ENCODE measurements at regions not wholly inside any gene's neighbourhood (a gene's known extent, or its start where the extent isn't known, plus 50 kb on each side); places are given as distances from the start of the nearest gene placed in this dataset.

DNA sequence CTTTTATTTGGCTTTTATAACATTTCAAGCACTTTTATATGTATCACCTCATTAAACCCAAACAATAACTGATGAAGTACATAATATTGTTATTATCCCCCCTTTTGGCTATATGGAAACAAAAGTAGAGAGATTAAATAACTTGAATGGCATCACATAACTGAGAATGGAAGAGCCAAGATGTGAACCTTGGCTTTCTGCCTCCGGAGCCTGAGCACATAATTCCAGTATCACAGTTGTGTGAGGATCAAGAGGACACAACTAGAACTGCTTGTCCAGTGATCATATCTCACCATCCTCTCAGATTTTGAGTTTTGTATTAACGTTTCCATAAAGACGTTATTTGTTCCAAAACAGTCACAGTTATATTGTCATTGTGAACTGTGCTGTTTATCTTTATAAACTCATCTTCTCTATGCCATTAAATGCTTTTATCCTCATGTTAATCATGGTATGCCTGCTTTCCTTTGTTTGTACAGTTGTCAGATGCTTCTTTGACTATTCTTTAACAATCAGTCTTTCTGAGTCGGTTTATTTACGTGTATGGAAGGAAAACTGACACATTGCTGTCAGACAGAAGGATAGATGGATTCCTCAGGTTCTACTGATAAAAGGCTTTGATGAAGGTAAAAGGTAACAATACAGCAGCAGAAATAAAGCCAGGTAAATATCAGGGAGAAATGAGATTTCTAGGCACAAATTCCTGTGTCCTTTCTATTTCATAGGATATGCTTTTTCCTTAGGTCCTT is 92.0 kb upstream of the FAM13C start:
- H3K9ac ChIP-seq (ENCODE audit: low read length): no peak overlapping the region
- no peak overlapping the region for H3K27ac ChIP-seq (ENCODE audit: low read depth, low read length, poor library complexity, severe bottlenecking)
- no peaks in the 10 kb centered on the region for H3K79me2 ChIP-seq (ENCODE audit: insufficient read depth, low read length)
- H4K20me1 ChIP-seq (ENCODE audit: insufficient read depth, low read length): no peaks in the 10 kb centered on the region
- no peaks in the 10 kb centered on the region for H3K27me3 ChIP-seq (ENCODE audit: insufficient read depth, low read length)
- no peak overlapping the region for H2AFZ ChIP-seq (ENCODE audit: low read length)
- H3K4me1 ChIP-seq (ENCODE audit: insufficient read depth, low read length, severe bottlenecking): no peaks in the 10 kb centered on the region
- no peaks in the 10 kb centered on the region for H3K9me3 ChIP-seq (ENCODE audit: low read length)
- no peak overlapping the region for H3K4me2 ChIP-seq (ENCODE audit: low read length)
- no peaks in the 10 kb centered on the region for H3K36me3 ChIP-seq (ENCODE audit: insufficient read depth, low read length)
- TF ChIP-seq EZH2 (IDR thresholded peaks at IDR 0.05; ENCODE audit: borderline replicate concordance, low read length): no peak
- TF ChIP-seq, protein P1, sequence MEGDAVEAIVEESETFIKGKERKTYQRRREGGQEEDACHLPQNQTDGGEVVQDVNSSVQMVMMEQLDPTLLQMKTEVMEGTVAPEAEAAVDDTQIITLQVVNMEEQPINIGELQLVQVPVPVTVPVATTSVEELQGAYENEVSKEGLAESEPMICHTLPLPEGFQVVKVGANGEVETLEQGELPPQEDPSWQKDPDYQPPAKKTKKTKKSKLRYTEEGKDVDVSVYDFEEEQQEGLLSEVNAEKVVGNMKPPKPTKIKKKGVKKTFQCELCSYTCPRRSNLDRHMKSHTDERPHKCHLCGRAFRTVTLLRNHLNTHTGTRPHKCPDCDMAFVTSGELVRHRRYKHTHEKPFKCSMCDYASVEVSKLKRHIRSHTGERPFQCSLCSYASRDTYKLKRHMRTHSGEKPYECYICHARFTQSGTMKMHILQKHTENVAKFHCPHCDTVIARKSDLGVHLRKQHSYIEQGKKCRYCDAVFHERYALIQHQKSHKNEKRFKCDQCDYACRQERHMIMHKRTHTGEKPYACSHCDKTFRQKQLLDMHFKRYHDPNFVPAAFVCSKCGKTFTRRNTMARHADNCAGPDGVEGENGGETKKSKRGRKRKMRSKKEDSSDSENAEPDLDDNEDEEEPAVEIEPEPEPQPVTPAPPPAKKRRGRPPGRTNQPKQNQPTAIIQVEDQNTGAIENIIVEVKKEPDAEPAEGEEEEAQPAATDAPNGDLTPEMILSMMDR (IDR thresholded peaks at IDR 0.05; ENCODE audit: low read length): no peak
- no peak overlapping the region for H3K4me3 ChIP-seq (ENCODE audit: low read depth, low read length, poor library complexity, severe bottlenecking)
- H3F3A ChIP-seq (ENCODE audit: insufficient read depth, low read length): no peaks in the 10 kb centered on the region
- H3K9me2 ChIP-seq (ENCODE audit: low read depth, low read length): no peaks in the 10 kb centered on the region

DNA sequence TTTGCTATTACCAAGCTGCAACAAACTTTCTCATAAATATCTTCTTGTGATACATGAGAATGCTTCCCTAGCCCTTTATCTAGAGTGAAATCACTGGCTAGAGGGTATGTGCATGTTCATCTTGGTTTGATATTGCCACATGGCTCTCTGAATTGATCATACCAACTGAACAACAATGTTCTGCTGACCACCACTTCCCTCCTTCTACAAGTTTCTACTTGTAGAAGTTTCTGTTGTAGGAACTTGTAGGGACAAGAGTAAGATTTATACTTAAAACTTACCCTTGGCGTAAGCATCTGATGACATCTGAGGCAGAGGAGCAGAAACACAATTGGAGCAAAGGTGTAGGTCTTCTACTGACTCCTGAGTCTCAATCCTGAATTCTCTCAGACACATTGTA is 86.3 kb upstream of the FAM13C start:
- Histone ChIP-seq H3K27ac (ENCODE audit: low read depth, low read length, poor library complexity, severe bottlenecking) (no peak overlapping the region), H3K9me2 (ENCODE audit: low read depth, low read length) (no peaks in the 10 kb centered on the region), H3K9me3 (ENCODE audit: low read length) (no peaks in the 10 kb centered on the region), H3K4me3 (ENCODE audit: low read depth, low read length, poor library complexity, severe bottlenecking) (no peak overlapping the region), H3K4me1 (ENCODE audit: insufficient read depth, low read length, severe bottlenecking) (no peaks in the 10 kb centered on the region), H3K79me2 (ENCODE audit: insufficient read depth, low read length) (no peaks in the 10 kb centered on the region), H3K4me2 (ENCODE audit: low read length) (no peak overlapping the region), H3F3A (ENCODE audit: insufficient read depth, low read length) (no peaks in the 10 kb centered on the region), H3K27me3 (ENCODE audit: insufficient read depth, low read length) (no peaks in the 10 kb centered on the region), H3K9ac (ENCODE audit: low read length) (no peak overlapping the region), H2AFZ (ENCODE audit: low read length) (no peak overlapping the region), H3K36me3 (ENCODE audit: insufficient read depth, low read length) (no peaks in the 10 kb centered on the region), H4K20me1 (ENCODE audit: insufficient read depth, low read length) (no peaks in the 10 kb centered on the region)
- TF ChIP-seq, protein P1 (IDR thresholded peaks at IDR 0.05; ENCODE audit: low read length): no peak
- no peak for TF ChIP-seq EZH2 (IDR thresholded peaks at IDR 0.05; ENCODE audit: borderline replicate concordance, low read length)

DNA sequence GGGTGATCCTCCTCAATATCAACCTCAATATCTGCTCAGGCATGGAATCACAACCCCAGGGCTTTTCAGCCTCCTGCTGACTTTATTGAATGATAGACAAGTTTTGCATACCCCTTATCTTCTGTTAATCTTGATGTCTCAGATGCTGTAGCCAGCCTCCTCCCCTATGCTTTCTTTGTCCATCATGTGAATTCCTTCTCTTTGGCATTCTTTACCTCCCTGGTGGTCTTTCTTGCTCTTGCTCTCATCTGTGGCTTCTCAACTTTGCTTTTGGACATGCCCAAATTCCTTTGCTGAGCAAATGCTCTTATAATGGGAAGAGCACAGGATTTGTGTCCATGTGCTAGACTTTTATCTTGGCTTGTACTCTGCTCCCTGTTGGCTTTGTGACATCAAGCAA is 73.4 kb upstream of the FAM13C start:
- no peak overlapping the region for H3K9ac ChIP-seq (ENCODE audit: low read length)
- no peaks in the 10 kb centered on the region for H3F3A ChIP-seq (ENCODE audit: insufficient read depth, low read length)
- no peak overlapping the region for H3K4me2 ChIP-seq (ENCODE audit: low read length)
- H3K79me2 ChIP-seq (ENCODE audit: insufficient read depth, low read length): no peaks in the 10 kb centered on the region
- no peaks in the 10 kb centered on the region for H4K20me1 ChIP-seq (ENCODE audit: insufficient read depth, low read length)
- H2AFZ ChIP-seq (ENCODE audit: low read length): no peak overlapping the region
- no peaks in the 10 kb centered on the region for H3K27me3 ChIP-seq (ENCODE audit: insufficient read depth, low read length)
- H3K9me3 ChIP-seq (ENCODE audit: low read length): no peaks in the 10 kb centered on the region
- H3K27ac ChIP-seq (ENCODE audit: low read depth, low read length, poor library complexity, severe bottlenecking): no peak overlapping the region
- no peak for TF ChIP-seq EZH2 (IDR thresholded peaks at IDR 0.05; ENCODE audit: borderline replicate concordance, low read length)
- TF ChIP-seq, protein P1 (IDR thresholded peaks at IDR 0.05; ENCODE audit: low read length): no peak
- H3K36me3 ChIP-seq (ENCODE audit: insufficient read depth, low read length): no peaks in the 10 kb centered on the region
- H3K4me3 ChIP-seq (ENCODE audit: low read depth, low read length, poor library complexity, severe bottlenecking): no peak overlapping the region
- H3K9me2 ChIP-seq (ENCODE audit: low read depth, low read length): no peaks in the 10 kb centered on the region
- H3K4me1 ChIP-seq (ENCODE audit: insufficient read depth, low read length, severe bottlenecking): no peaks in the 10 kb centered on the region

Data from OCI-LY1 (cell line).